ENCODE measurements at regions not wholly inside any gene's neighbourhood (a gene's known extent, or its start where the extent isn't known, plus 50 kb on each side); places are given as distances from the start of the nearest gene placed in this dataset.
A peak's percentile ranks its signal among the peaks of the same experiment; 100 is the strongest.

GRCh38 chr1:22309572-22309971 is 142.1 kb upstream of the ZBTB40 start:
- no peak overlapping the region for H3K4me3 ChIP-seq (ENCODE audit: low read depth, low read length)
- no peak for DNase-seq (ENCODE audit: low read depth)
- TF ChIP-seq CTCF (IDR thresholded peaks at IDR 0.05; ENCODE audit: insufficient read depth, low read length), result no peak

DNA sequence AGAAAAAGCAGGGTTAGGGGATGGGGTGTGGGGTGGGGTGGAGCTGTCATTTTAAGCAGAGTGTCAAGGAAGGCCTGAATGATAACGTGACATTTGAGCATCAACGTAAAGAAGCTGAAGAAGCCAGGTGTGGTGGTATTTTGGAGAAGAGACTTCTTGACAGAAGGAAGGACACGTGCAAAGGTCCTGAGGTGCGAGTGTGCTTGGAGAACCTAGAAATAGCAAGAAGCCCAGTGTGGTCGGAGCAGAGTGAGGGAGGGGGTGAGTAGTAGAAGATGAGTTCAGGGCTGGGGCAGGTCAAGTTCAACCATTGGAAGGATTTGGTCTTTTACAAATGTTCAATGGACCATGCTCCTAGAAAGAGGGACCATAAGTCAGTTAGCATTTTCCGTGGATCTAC is 140.2 kb upstream of the ZBTB40 start:
- DNase-seq (ENCODE audit: low read depth), result no peak
- no peak overlapping the region for H3K4me3 ChIP-seq (ENCODE audit: low read depth, low read length)
- TF ChIP-seq CTCF (IDR thresholded peaks at IDR 0.05; ENCODE audit: insufficient read depth, low read length), result no peak

DNA sequence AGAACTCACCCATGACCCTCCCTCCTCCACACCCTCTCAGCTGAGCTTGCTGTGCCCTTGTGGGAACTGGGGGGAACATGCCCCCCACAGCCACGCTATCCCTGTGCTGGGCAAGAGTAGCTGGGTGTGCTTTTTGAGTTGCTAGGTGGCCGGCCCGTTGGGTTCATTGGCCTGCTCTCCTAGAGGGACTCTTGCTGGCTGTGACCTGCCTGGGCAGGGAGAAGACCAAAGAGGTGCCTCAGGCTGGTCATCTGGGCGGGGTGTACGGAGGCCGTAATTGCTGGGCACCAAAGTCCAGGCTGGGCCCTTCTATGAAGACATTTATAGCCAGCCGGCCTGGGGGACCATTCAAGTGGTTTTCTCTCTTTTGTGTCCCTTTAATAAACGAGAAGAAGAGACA is 138.3 kb upstream of the ZBTB40 start:
- H3K4me3 ChIP-seq (ENCODE audit: low read depth, low read length), result no peak overlapping the region
- TF ChIP-seq CTCF (IDR thresholded peaks at IDR 0.05; ENCODE audit: insufficient read depth, low read length), result no peak
- DNase-seq (ENCODE audit: low read depth), result no peak

DNA sequence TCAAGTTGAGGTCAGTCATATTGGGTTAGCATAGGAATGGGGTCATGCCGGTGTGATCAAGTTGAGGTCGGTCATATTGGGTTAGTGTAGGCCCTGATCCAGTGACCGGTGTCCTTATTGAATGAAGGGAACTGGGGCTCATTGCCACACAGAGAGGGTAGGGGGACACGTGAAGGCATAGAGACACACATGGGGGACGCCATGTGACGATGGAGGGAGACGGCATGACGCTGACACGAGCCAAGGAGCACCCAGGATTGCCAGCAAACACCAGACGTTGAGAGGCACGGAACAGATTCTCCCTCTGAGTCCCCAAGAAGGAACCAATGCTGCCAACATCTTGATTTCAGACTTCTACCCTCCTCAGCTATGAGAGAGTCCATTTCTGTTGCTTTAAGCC is 136.9 kb upstream of the ZBTB40 start:
- no peak for TF ChIP-seq CTCF (IDR thresholded peaks at IDR 0.05; ENCODE audit: insufficient read depth, low read length)
- H3K4me3 ChIP-seq (ENCODE audit: low read depth, low read length), result no peak overlapping the region
- DNase-seq (ENCODE audit: low read depth), result no peak

DNA sequence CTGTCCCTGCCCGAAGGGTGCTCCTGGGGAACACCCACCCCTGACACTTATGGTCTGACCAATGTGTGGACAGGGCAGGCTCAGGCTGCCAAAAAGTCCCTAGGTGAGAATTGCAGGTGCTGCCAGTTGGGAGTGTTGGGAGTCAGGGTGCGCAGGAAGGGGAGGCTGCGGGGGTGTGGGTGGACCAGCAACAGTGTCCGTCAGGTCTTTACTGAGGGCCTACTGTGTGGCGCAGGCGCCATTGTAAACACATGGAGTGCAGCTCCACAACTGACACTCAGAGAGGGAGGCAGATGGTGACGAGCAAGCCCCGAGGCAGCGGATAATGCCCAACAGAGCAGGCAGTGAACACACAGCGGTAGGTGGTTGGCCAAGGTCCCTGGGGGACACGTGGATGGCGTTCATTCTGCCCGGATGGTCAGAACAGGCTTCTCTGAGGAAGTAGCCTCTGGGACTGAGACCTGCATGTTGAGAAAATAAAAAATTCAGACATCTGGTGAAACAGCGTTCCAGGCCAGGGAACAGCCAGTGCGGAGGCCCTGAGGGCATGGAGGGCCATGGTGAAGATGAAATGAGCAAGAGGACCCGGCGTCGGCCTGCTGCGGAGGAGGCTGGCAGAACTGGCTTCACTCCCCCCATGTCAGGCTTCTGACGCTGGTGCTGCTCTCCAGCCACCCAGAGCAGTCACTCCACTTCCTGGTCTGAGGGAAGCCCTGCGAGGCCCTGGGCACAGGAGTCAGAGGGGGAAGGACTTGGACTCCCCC is 136.2 kb upstream of the ZBTB40 start:
- TF ChIP-seq CTCF (IDR thresholded peaks at IDR 0.05; ENCODE audit: insufficient read depth, low read length), result no peak
- H3K4me3 ChIP-seq (ENCODE audit: low read depth, low read length), result no peak overlapping the region
- no peak for DNase-seq (ENCODE audit: low read depth)

DNA sequence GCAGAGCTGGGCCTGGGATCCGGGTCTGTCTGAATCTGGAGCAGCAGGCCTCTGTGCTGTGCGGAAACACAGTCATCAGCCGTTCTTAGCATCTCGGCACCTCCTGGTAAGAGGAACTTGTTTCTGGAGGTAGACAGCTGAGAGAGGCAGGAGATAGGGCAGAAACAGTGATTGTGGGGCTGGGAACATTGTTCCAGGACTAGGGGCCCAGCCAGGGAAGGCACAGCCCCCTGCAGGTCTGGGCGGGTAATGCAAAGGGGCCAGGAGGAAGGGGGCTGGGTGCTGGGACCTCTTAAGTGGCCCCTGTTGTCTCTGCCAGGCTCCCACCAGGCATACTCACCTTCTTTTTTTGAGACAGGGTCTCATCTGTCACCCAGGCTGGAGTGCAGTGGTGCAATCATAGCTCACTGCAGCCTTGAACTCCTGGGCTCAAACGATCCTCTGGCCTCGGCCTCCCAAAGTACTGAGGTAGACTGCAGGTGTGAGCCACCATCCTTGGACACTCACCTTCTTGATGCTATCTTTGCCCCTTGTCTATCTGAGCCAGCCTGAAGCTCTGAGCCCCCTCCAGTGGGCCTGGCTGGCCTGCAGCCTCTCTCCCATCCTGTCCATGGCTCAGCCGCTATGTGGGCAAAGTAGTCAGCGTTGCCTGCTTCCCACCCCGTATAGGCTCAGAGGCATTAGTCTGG is 134.3 kb upstream of the ZBTB40 start:
- peak; percentile 49 for TF ChIP-seq CTCF (IDR thresholded peaks at IDR 0.05; ENCODE audit: insufficient read depth, low read length)
- H3K4me3 ChIP-seq (ENCODE audit: low read depth, low read length), result no peak overlapping the region
- DNase-seq (ENCODE audit: low read depth), result no peak

Data from fibroblast of the aortic adventitia (primary cell).